ENCODE measurements at regions not wholly inside any gene's neighbourhood (a gene's known extent, or its start where the extent isn't known, plus 50 kb on each side); places are given as distances from the start of the nearest gene placed in this dataset.

GRCh38 chr2:216320852-216321251 lies 51.4 kb downstream of the MARCHF4 start:
- DNase-seq (ENCODE audit: low read depth), result no peak

- no peak for DNase-seq (ENCODE audit: low read depth)
Measured at GRCh38 chr2:216319771-216320170, 52.5 kb downstream of the MARCHF4 start.

GRCh38 chr2:216318521-216318874 lies 53.8 kb downstream of the MARCHF4 start:
- no peak for DNase-seq (ENCODE audit: low read depth)

GRCh38 chr2:216317831-216318520 lies 54.3 kb downstream of the MARCHF4 start:
- DNase-seq (ENCODE audit: low read depth), result no peak

GRCh38 chr2:216316743-216317142 lies 55.5 kb downstream of the MARCHF4 start:
- DNase-seq (ENCODE audit: low read depth), result no peak

- no peak for DNase-seq (ENCODE audit: low read depth)
Measured at GRCh38 chr2:216315802-216316603, 56.3 kb downstream of the MARCHF4 start.

- no peak for DNase-seq (ENCODE audit: low read depth)
Measured at GRCh38 chr2:216312441-216312840, 59.8 kb downstream of the MARCHF4 start.

- no peak for DNase-seq (ENCODE audit: low read depth)
Measured at GRCh38 chr2:216308576-216308975, 63.7 kb downstream of the MARCHF4 start.

GRCh38 chr2:216307496-216307895 lies 64.8 kb downstream of the MARCHF4 start:
- DNase-seq (ENCODE audit: low read depth), result no peak

- no peak for DNase-seq (ENCODE audit: low read depth)
Measured at GRCh38 chr2:216306868-216307267, 65.4 kb downstream of the MARCHF4 start.

- no peak for DNase-seq (ENCODE audit: low read depth)
Measured at GRCh38 chr2:216305574-216305973, 66.7 kb downstream of the MARCHF4 start.

GRCh38 chr2:216302981-216303676 lies 69.2 kb downstream of the MARCHF4 start:
- no peak for DNase-seq (ENCODE audit: low read depth)

GRCh38 chr2:216300906-216301305 lies 71.4 kb downstream of the MARCHF4 start:
- DNase-seq (ENCODE audit: low read depth), result no peak

GRCh38 chr2:216299588-216299987 lies 72.7 kb downstream of the MARCHF4 start:
- no peak for DNase-seq (ENCODE audit: low read depth)

- no peak for DNase-seq (ENCODE audit: low read depth)
Measured at GRCh38 chr2:216298719-216299495, 73.4 kb downstream of the MARCHF4 start.

- DNase-seq (ENCODE audit: low read depth), result no peak
Measured at GRCh38 chr2:216296856-216297255, 75.4 kb downstream of the MARCHF4 start.

- no peak for DNase-seq (ENCODE audit: low read depth)
Measured at GRCh38 chr2:216294305-216294704, 78.0 kb downstream of the MARCHF4 start.

- no peak for DNase-seq (ENCODE audit: low read depth)
Measured at GRCh38 chr2:216293883-216294282, 78.4 kb downstream of the MARCHF4 start.

GRCh38 chr2:216292886-216293301 lies 79.4 kb downstream of the MARCHF4 start:
- DNase-seq (ENCODE audit: low read depth), result no peak

- no peak for DNase-seq (ENCODE audit: low read depth)
Measured at GRCh38 chr2:216292475-216292874, 79.8 kb downstream of the MARCHF4 start.

GRCh38 chr2:216289470-216289869 lies 82.8 kb downstream of the MARCHF4 start:
- no peak for DNase-seq (ENCODE audit: low read depth)

- no peak for DNase-seq (ENCODE audit: low read depth)
Measured at GRCh38 chr2:216287251-216287650, 85.0 kb downstream of the MARCHF4 start.

All from CMK (cell line).